GM21423 (cell line): ENCODE measurements at regions not wholly inside any gene's neighbourhood (a gene's known extent, or its start where the extent isn't known, plus 50 kb on each side); places are given as distances from the start of the nearest gene placed in this dataset.

Experiments
- ATAC-seq: cut with Tn5 transposase; IDR thresholded peaks from one replicate; pipeline ENCODE4 v1.9.1; 2021; ENCODE audit warnings: mild to moderate bottlenecking, moderate library complexity; ENCODE audit not compliant: unreplicated experiment

DNA sequence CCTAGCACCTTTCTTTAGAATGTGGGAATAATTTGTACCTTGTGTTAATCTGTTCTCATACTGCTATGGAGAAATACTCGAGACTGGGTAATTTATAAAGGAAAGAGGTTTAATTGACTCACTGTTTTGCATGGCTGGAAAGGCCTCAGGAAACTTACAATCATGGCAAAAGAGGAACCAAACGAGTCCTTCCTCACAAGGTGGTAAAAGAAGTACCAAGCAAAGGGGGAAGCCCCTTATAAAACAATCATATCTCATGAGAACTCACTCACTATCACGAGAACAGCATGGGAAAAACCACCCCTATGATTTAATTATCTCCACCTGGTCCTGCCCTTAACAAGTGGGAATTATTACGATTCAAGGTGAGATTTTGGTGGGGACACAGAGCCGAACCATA is 127.1 kb upstream of the ANO3 start:
- no peak for ATAC-seq

- no peak for ATAC-seq
These were observed 112.5 kb upstream of the ANO3 start for GRCh38 chr11:26219183-26220117.

- no peak for ATAC-seq
These were observed 106.3 kb upstream of the ANO3 start for GRCh38 chr11:26225646-26226045.

GRCh38 chr11:26227301-26227746 is 104.6 kb upstream of the ANO3 start:
- ATAC-seq, result peak; percentile 80

GRCh38 chr11:26227883-26228502 is 103.9 kb upstream of the ANO3 start:
- ATAC-seq, result no peak

DNA sequence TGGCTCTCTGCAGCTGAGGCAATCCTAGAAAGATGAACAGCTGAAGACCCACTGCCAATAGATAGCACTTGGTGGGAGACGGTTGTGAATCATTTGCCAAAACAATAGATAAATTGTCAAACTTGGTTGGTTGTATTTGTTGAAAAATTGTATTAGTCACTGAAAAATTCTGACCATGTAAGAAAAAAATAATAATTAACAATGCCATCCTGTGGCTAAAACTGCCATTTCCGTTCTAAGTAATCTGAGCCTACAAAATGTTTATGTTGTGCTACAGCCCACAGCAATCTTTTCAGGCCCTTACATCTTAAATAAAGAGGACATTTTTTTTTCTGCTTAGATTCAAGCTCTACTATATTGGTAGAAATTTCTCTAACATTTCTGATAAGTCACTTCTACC is 103.2 kb upstream of the ANO3 start:
- no peak for ATAC-seq

DNA sequence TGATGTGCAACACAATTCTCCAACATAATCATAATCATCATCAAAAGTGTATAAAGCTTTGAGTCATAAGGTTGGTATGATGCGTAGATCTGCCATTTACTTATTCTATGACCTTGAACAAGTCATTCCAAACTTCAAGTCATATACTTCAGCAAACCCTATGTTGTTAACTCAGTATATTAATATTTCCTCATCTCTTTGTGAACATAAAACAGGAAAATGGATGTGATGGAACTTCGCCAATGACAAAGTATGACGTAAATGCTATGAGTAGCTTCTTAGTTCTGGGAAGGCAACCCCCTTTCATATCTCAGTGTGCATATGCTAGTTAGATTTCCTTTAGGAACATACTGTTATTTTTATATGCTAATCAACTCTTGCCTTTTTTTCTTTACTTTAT is 102.7 kb upstream of the ANO3 start:
- ATAC-seq, result no peak

DNA sequence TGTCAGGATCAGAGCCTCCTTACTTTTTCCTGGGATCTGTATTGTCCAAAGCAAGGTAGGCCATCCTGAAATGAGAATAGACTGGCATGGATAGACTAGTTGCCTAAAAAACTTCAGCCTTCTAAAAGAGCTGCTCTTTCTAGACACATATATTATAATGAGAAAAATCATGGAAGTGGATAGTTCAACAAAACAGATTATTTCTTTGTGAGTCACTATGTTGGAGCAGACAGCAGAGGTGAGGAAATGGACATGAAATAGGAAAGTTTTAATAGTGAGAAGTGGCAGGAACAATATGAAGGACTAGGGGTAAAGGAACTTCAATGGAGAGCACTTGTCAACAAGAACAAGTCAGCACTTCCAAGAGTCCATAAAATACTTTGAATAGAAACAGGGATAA is 101.9 kb upstream of the ANO3 start:
- no peak for ATAC-seq

DNA sequence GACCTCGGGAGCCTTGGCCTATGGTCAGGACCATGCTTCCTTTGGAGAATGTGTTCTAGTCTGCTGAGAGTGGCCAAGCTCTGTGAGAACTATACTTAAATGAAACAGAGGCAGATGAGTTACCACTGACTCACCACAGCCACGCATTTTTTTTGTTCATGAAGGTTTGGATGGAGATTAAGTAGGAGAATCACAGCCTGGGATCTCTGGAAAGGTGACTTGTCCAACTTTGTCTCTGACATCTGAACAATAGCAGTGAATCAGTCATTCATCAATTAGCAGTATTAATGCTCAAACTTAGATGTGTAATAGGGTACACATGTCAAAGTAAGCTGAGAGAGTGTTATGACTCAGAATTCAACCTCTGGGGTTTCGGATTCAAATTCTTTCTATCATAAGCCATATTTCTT is 100.7 kb upstream of the ANO3 start:
- no peak for ATAC-seq

DNA sequence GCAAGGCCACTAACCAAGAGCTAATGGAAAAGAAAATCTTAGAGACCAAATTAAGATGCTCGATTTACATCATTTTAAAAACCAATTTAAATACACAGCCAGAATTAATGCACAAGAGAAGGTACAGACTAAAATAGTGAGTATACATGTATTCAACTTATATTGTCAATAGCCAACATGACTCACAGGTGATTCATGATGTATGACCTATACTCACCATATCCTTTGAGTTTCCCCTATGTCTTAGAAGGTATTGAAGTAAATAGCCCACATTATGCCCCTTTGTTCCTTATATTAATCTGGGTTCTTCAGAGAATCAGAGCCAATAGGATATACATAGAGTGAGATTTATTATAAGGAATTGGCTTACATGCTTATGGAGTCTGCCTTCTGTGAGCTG is 97.5 kb upstream of the ANO3 start:
- ATAC-seq, result no peak

- ATAC-seq, result no peak
These were observed 88.5 kb upstream of the ANO3 start for GRCh38 chr11:26243426-26243825.

GRCh38 chr11:26244207-26244606 is 87.7 kb upstream of the ANO3 start:
- ATAC-seq, result no peak

GRCh38 chr11:26245046-26245445 is 86.9 kb upstream of the ANO3 start:
- ATAC-seq, result no peak

DNA sequence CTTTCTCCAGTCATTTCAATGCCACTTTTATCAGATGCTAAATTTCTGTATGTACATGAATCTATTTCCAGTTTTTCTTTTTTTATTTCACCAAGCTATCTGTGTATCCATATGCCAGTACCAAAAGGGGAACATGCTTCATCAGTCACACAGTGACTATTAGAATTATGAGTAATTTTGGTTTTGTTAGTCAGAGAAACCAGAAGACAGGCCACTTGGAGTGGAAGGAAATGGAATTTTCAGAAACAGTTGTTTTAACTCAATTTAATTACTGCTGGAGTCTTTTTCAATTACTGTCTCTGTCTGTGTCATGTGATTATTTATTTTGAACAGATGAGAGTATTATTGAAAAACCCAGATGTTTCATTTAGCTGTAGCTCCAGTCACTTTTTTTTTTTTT is 84.6 kb upstream of the ANO3 start:
- no peak for ATAC-seq

- ATAC-seq, result no peak
These were observed 83.3 kb upstream of the ANO3 start for GRCh38 chr11:26248661-26249060.

DNA sequence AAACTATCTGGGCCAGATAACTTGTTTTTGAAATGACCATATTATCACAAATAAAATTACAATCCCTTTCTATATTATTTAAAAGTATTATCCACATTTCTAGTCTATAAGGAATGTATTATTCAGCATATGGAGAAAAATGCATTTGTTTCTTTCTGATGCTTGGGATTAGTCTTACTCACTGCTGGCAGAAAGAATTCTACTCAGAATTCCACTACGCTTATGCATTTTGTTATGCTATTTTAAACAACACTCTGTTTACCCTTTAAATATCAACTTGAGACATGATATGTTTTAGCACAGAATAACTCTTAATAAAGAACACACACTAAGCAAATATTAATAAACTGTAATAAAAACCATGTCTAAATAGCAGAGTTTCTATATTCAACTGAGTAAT is 77.6 kb upstream of the ANO3 start:
- no peak for ATAC-seq

DNA sequence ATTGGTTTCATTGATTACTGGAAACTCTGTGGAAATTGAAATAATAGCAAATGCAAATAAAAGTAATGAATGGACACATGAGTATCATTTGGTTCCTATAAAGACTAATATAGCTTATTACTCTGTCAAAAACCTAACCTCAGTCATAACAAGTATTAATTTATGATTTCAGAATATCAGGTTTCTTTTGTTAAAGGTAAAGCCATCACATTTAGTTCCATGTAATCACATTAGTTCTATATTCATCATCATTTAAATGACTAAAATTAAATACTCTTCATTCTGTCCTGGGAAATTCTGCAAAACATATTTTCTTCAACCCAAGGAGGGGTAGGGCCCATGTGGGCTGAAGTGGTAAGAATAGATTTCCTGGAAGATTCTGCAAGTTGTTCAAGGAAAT is 68.2 kb upstream of the ANO3 start:
- no peak for ATAC-seq

DNA sequence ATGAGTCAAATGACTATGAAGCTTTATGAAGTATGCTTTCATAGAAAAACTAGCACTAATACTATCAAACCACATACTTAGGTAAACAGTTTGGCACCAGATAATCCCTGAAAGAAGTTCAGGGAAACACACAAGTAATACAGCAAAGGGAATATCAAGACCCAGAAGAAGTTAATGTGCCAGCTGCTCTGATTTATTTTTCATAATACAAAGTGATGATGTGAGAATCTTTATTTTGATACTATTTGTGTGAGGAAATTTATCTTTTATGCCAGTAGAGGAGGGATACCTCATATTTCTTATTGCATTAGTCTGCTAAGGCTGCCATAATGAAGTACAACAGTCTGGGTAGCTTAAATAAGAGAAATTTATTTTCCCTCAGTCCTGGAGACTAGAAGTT is 67.7 kb upstream of the ANO3 start:
- ATAC-seq, result no peak

- ATAC-seq, result no peak
These were observed 62.8 kb upstream of the ANO3 start for GRCh38 chr11:26268980-26269660.

- ATAC-seq, result no peak
These were observed 60.3 kb upstream of the ANO3 start for GRCh38 chr11:26271666-26272065.

- peak; percentile 91 for ATAC-seq
These were observed 55.0 kb upstream of the ANO3 start for GRCh38 chr11:26276798-26277424.
